Esophagus muscularis mucosa (tissue), 4 donors: ENCODE measurements at regions not wholly inside any gene's neighbourhood (a gene's known extent, or its start where the extent isn't known, plus 50 kb on each side); places are given as distances from the start of the nearest gene placed in this dataset.

Source experiments
- DNase-seq: peaks from one replicate; pipeline ENCODE4 v3.0.0-alpha.2; 2017; ENCODE audit errors: extremely low spot score
- H3K27ac ChIP-seq, 4 donors: fragments of 200-600 bp; sonication (generic); replicated peaks in 1 of 4; 1 replicate in 3 of 4; 2 replicates in 1 of 4; pipeline ENCODE4 v1.5.1; 2016 to 2019; ENCODE audit warnings: mild to moderate bottlenecking in 1 of 4
- H3K27me3 ChIP-seq, 4 donors: fragments of 200-600 bp; sonication (generic); one replicate each; pipeline versions ENCODE4 v1.5.1 to v1.6.0; 2016 to 2019
- H3K36me3 ChIP-seq, 4 donors: fragments of 200-600 bp; sonication (generic); one replicate each; pipeline ENCODE4 v1.5.1; 2016 to 2019
- H3K4me1 ChIP-seq, 4 donors: fragments of 200-600 bp; sonication (generic); one replicate each; pipeline ENCODE4 v1.5.1; 2016 to 2019
- H3K4me3 ChIP-seq, 4 donors: fragments of 200-600 bp; sonication (generic); 1 replicate in 2 of 4; 2 replicates in 2 of 4; pipeline ENCODE4 v1.5.1; 2016 to 2019; ENCODE audit warnings: mild to moderate bottlenecking in 4 of 4, moderate library complexity in 1 of 4
- H3K9me3 ChIP-seq, 4 donors: fragments of 200-600 bp; sonication (generic); 1 replicate in 3 of 4; 2 replicates in 1 of 4; pipeline ENCODE4 v1.5.1; 2016 to 2019
- EP300 ChIP-seq: sonication (generic); formaldehyde crosslinking; IDR thresholded peaks from one replicate; pipeline ENCODE4 v1.6.1; 2017; ENCODE audit warnings: antibody characterized with exemption
- POLR2A ChIP-seq: fragments of 450-650 bp; IDR thresholded peaks from one replicate; pipeline ENCODE4 v1.6.1; 2017; ENCODE audit warnings: antibody characterized with exemption, moderate library complexity, mild to moderate bottlenecking, low read depth
- POLR2AphosphoS5 ChIP-seq, 2 donors: sonication (generic); formaldehyde crosslinking; IDR thresholded peaks; one replicate each; pipeline ENCODE4 v1.6.1; 2017; ENCODE audit warnings: antibody characterized with exemption in 2 of 2
- WGBS: methylation state at CpG from one replicate; pipeline ENCODE4 v1.1.5; 2018; 5-methylcytosine and 5-hydroxymethylcytosine counted together
- intact Hi-C: fragments of 100-400 bp; cut with DNase I; formaldehyde crosslinking; loops from one replicate; pipeline ENCODE4 v1.15.1; 2023
- TF ChIP-seq, protein P1 (sequence below), 3 experiments: fragments of 200-600 bp in 2 of 3; fragments of 450-650 bp in 1 of 3; sonication (generic) in 2 of 3; IDR thresholded peaks; one replicate each; pipeline ENCODE4 v1.5.1; 2017 to 2019; ENCODE audit warnings: antibody characterized with exemption in 3 of 3, mild to moderate bottlenecking in 2 of 3, moderate library complexity in 1 of 3

DNA sequence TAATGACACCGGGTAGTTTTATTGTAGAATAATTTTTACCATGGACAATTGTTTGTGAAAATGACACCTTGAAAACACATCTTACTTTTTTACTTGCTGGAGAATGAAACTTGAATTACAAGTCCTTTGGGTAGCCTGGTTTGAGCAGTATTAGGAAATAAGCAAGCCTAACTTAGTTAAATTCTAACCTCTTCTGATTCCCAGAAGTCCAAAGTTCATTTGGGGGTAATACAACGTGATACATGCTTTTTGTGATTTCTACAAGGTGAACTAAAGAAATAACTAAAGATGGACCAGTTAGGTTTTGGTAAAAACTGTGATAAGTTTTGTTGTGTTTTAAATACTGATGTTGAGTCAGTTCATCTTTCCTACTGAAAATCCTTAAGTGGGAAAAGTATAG lies 135.4 kb upstream of the DMRT1 start:
- no peaks in the 10 kb centered on the region for H3K27me3 ChIP-seq
- peak overlapping the region; percentile 76 to 90 (median 89) for H3K27ac ChIP-seq
- no peak for DNase-seq
- peak overlapping the region; percentile 56 to 72 (median 68) for H3K4me3 ChIP-seq
- H3K36me3 ChIP-seq, result peaks cover 4 to 15% (median 5%) of the 10 kb centered on the region in 4 donors
- intact Hi-C loops, result no loop called here
- no peak for TF ChIP-seq EP300
- no peak for TF ChIP-seq POLR2AphosphoS5 (IDR thresholded peaks at IDR 0.05)
- TF ChIP-seq, protein P1, sequence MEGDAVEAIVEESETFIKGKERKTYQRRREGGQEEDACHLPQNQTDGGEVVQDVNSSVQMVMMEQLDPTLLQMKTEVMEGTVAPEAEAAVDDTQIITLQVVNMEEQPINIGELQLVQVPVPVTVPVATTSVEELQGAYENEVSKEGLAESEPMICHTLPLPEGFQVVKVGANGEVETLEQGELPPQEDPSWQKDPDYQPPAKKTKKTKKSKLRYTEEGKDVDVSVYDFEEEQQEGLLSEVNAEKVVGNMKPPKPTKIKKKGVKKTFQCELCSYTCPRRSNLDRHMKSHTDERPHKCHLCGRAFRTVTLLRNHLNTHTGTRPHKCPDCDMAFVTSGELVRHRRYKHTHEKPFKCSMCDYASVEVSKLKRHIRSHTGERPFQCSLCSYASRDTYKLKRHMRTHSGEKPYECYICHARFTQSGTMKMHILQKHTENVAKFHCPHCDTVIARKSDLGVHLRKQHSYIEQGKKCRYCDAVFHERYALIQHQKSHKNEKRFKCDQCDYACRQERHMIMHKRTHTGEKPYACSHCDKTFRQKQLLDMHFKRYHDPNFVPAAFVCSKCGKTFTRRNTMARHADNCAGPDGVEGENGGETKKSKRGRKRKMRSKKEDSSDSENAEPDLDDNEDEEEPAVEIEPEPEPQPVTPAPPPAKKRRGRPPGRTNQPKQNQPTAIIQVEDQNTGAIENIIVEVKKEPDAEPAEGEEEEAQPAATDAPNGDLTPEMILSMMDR (IDR thresholded peaks at IDR 0.05), result no peak
- no peak for TF ChIP-seq POLR2A
- H3K9me3 ChIP-seq, result no peaks in the 10 kb centered on the region
- H3K4me1 ChIP-seq, result peaks cover 62 to 80% (median 69%) of the 10 kb centered on the region in 4 donors
- WGBS, result 66% methylated on average over 2 of the region's 2 CpGs

DNA sequence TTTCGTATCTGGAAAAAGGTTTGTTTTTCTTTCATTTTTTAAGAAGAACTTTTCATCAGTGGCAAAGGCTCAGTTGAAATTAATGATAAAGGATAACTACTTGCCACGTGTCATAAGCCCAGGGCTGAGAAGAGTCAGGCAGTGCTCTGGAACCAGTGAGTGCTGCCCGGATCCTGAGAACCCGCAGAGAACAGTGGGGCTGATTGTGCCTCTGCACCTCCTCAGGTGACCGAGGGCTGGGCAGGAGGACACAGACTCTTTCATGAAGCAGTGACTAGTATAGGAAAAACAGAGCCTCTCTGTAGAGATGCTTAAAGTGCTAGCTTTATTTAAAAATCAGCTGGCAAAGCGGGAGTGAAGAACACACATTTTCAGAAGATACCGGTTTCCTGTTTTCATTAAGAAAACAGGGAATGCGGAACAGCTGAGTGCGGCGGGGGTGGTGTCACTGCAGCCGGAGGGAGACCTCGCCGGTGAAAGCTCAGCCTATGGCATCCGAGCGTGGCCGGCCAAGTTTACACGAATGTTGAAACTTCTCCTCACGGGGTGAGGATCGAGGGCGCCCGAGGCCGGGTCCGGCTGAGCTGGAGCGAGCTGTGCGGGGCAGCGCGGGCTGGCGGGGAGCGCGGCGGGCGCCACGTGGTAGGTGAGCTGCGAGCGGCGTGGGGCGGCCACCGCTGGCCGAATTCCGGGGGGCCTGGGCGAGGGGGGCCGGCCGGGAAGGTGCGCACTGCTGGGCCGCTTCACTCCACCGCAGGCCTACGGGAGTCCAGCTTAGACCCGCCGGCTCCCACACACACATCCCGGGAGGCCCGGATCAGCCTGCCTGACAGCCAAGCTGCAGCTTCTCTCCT lies 134.7 kb upstream of the DMRT1 start:
- Histone ChIP-seq H3K4me1 (peaks cover 62 to 82% (median 76%) of the 10 kb centered on the region in 4 donors), H3K36me3 (peaks cover 11 to 20% (median 13%) of the 10 kb centered on the region in 4 donors), H3K27ac (peak overlapping the region; percentile 76 to 90 (median 89)), H3K9me3 (no peaks in the 10 kb centered on the region), H3K27me3 (no peaks in the 10 kb centered on the region), H3K4me3 (peak overlapping the region; percentile 56 to 72 (median 68))
- TF ChIP-seq POLR2A (no peak), POLR2AphosphoS5 (IDR thresholded peaks at IDR 0.05) (peak; percentile 79 to 89), EP300 (no peak)
- TF ChIP-seq, protein P1 (IDR thresholded peaks at IDR 0.05), result no peak
- no peak for DNase-seq
- WGBS, result 2% methylated on average over 26 of the region's 51 CpGs
- intact Hi-C loops, result no loop called here

DNA sequence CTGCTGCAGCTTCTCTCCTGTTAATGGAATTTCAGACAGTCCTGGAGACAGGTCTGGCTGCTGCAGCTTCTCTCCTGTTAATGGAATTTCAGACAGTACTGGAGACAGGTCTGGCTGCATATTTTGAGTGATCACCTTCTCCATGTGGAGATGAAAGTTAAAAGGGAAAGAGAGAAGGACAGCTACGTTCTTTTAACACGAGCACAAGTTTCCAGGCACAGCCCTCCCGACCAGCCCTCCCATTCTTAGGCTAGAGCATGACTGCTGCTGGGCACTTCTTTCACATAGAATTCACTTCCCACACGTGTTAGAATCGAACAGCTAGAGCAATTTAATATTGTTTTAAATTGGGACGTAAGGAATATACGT lies 133.3 kb upstream of the DMRT1 start:
- H3K27me3 ChIP-seq, result no peaks in the 10 kb centered on the region
- peak overlapping the region; percentile 68 to 83 (median 78) for H3K27ac ChIP-seq
- TF ChIP-seq POLR2A (no peak), POLR2AphosphoS5 (IDR thresholded peaks at IDR 0.05) (no peak), EP300 (no peak)
- TF ChIP-seq, protein P1 (IDR thresholded peaks at IDR 0.05), result no peak
- H3K9me3 ChIP-seq, result no peaks in the 10 kb centered on the region
- H3K4me3 ChIP-seq, result peak overlapping the region; percentile 38 to 64 (median 45)
- no peak for DNase-seq
- 29% methylated on average over 7 of the region's 7 CpGs for WGBS
- H3K36me3 ChIP-seq, result peaks cover 23 to 27% (median 26%) of the 10 kb centered on the region in 4 donors
- H3K4me1 ChIP-seq, result peaks cover 62 to 83% (median 80%) of the 10 kb centered on the region in 4 donors
- intact Hi-C loops, result no loop called here

- WGBS, result 50% methylated on average over 9 of the region's 9 CpGs
- H3K4me1 ChIP-seq, result peaks cover 57 to 83% (median 80%) of the 10 kb centered on the region in 4 donors
- H3K9me3 ChIP-seq, result no peaks in the 10 kb centered on the region
- no peaks in the 10 kb centered on the region for H3K27me3 ChIP-seq
- peaks cover 23 to 32% (median 26%) of the 10 kb centered on the region in 4 donors for H3K36me3 ChIP-seq
- DNase-seq, result no peak
- H3K27ac ChIP-seq, result peak overlapping the region; percentile 68 to 83 (median 78)
- TF ChIP-seq POLR2AphosphoS5 (IDR thresholded peaks at IDR 0.05), result peak in 1 of 2 donors; percentile 53
- TF ChIP-seq POLR2A, result no peak
- no peak for TF ChIP-seq EP300
- TF ChIP-seq, protein P1 (IDR thresholded peaks at IDR 0.05), result no peak
- intact Hi-C loops, result no loop called here
- peak overlapping the region; percentile 38 to 64 (median 45) for H3K4me3 ChIP-seq
Measured at GRCh38 chr9:708551-709432, 132.7 kb upstream of the DMRT1 start.
